Skeletal muscle tissue (tissue), 3 donors: ENCODE measurements at regions not wholly inside any gene's neighbourhood (a gene's known extent, or its start where the extent isn't known, plus 50 kb on each side); places are given as distances from the start of the nearest gene placed in this dataset.

Source experiments
- H3K27ac ChIP-seq: one replicate; pipeline ENCODE4 v1.7.0; 2013; ENCODE audit warnings: mild to moderate bottlenecking, low read depth, low read length, inconsistent platforms
- H3K27me3 ChIP-seq, 3 donors: one replicate each; pipeline ENCODE4 v1.7.0; 2013; ENCODE audit warnings: low read length in 3 of 3; ENCODE audit not compliant: control insufficient read depth in 3 of 3, insufficient read depth in 3 of 3
- H3K36me3 ChIP-seq, 3 donors: one replicate each; pipeline ENCODE4 v1.7.0; 2013; ENCODE audit warnings: low read length in 3 of 3; ENCODE audit not compliant: control insufficient read depth in 3 of 3, insufficient read depth in 3 of 3
- H3K4me1 ChIP-seq, 3 donors: one replicate each; pipeline ENCODE4 v1.7.0; 2013; ENCODE audit warnings: low read length in 3 of 3, mild to moderate bottlenecking in 3 of 3; ENCODE audit not compliant: control insufficient read depth in 3 of 3, insufficient read depth in 3 of 3
- H3K4me3 ChIP-seq, 3 donors: one replicate each; pipeline ENCODE4 v1.7.0; 2013; ENCODE audit warnings: low read length in 3 of 3
- H3K9ac ChIP-seq, 3 donors: one replicate each; pipeline ENCODE4 v1.7.0; 2013; ENCODE audit warnings: low read length in 3 of 3, mild to moderate bottlenecking in 3 of 3, moderate library complexity in 2 of 3, low read depth in 1 of 3
- H3K9me3 ChIP-seq, 3 donors: one replicate each; pipeline ENCODE4 v1.7.0; 2013; ENCODE audit warnings: low read length in 3 of 3; ENCODE audit not compliant: control insufficient read depth in 3 of 3
- donor health status: Osteomylitis.

- Histone ChIP-seq H3K4me3 (no peak overlapping the region), H3K4me1 (no peaks in the 10 kb centered on the region), H3K9me3 (no peaks in the 10 kb centered on the region), H3K9ac (no peak overlapping the region), H3K36me3 (no peaks in the 10 kb centered on the region), H3K27ac (no peak overlapping the region), H3K27me3 (peaks cover 4 to 26% (median 22%) of the 10 kb centered on the region in 3 donors)
Observed at GRCh38 chr10:123563994-123564393, 102.2 kb upstream of the GPR26 start.

- Histone ChIP-seq H3K27me3 (peaks cover 4 to 32% (median 28%) of the 10 kb centered on the region in 3 donors), H3K36me3 (no peaks in the 10 kb centered on the region), H3K4me3 (no peak overlapping the region), H3K4me1 (no peaks in the 10 kb centered on the region), H3K9me3 (no peaks in the 10 kb centered on the region), H3K27ac (no peak overlapping the region), H3K9ac (no peak overlapping the region)
Observed at GRCh38 chr10:123564631-123565030, 101.5 kb upstream of the GPR26 start.

- Histone ChIP-seq H3K4me3 (no peak overlapping the region), H3K4me1 (no peaks in the 10 kb centered on the region), H3K36me3 (no peaks in the 10 kb centered on the region), H3K9ac (no peak overlapping the region), H3K27ac (no peak overlapping the region), H3K27me3 (peaks cover 14 to 38% (median 35%) of the 10 kb centered on the region in 3 donors), H3K9me3 (no peaks in the 10 kb centered on the region)
Observed at GRCh38 chr10:123565691-123566660, 100.2 kb upstream of the GPR26 start.

GRCh38 chr10:123567984-123568739 lies 98.0 kb upstream of the GPR26 start:
- peaks cover 24 to 52% (median 44%) of the 10 kb centered on the region in 3 donors for H3K27me3 ChIP-seq
- H3K27ac ChIP-seq = no peak overlapping the region
- no peak overlapping the region for H3K9ac ChIP-seq
- no peaks in the 10 kb centered on the region for H3K36me3 ChIP-seq
- no peaks in the 10 kb centered on the region for H3K4me1 ChIP-seq
- no peaks in the 10 kb centered on the region for H3K9me3 ChIP-seq
- H3K4me3 ChIP-seq = no peak overlapping the region

GRCh38 chr10:123568751-123569150 lies 97.4 kb upstream of the GPR26 start:
- Histone ChIP-seq H3K9me3 (no peaks in the 10 kb centered on the region), H3K36me3 (no peaks in the 10 kb centered on the region), H3K27ac (no peak overlapping the region), H3K4me1 (no peaks in the 10 kb centered on the region), H3K9ac (no peak overlapping the region), H3K27me3 (peaks cover 26 to 55% (median 50%) of the 10 kb centered on the region in 3 donors), H3K4me3 (no peak overlapping the region)

GRCh38 chr10:123569436-123570035 lies 96.6 kb upstream of the GPR26 start:
- no peak overlapping the region for H3K27ac ChIP-seq
- no peak overlapping the region for H3K9ac ChIP-seq
- no peak overlapping the region for H3K4me3 ChIP-seq
- H3K4me1 ChIP-seq = no peaks in the 10 kb centered on the region
- H3K27me3 ChIP-seq = peaks cover 32 to 61% (median 55%) of the 10 kb centered on the region in 3 donors
- H3K9me3 ChIP-seq = no peaks in the 10 kb centered on the region
- no peaks in the 10 kb centered on the region for H3K36me3 ChIP-seq

- H3K36me3 ChIP-seq = no peaks in the 10 kb centered on the region
- no peak overlapping the region for H3K27ac ChIP-seq
- H3K9ac ChIP-seq = no peak overlapping the region
- H3K27me3 ChIP-seq = peaks cover 32 to 61% (median 55%) of the 10 kb centered on the region in 3 donors
- H3K9me3 ChIP-seq = no peaks in the 10 kb centered on the region
- H3K4me3 ChIP-seq = no peak overlapping the region
- no peaks in the 10 kb centered on the region for H3K4me1 ChIP-seq
Observed at GRCh38 chr10:123570051-123570897, 95.9 kb upstream of the GPR26 start.

- no peak overlapping the region for H3K9ac ChIP-seq
- H3K36me3 ChIP-seq = no peaks in the 10 kb centered on the region
- no peaks in the 10 kb centered on the region for H3K4me1 ChIP-seq
- no peak overlapping the region for H3K27ac ChIP-seq
- H3K4me3 ChIP-seq = no peak overlapping the region
- H3K27me3 ChIP-seq = peaks cover 32 to 61% (median 51%) of the 10 kb centered on the region in 3 donors
- H3K9me3 ChIP-seq = no peaks in the 10 kb centered on the region
Observed at GRCh38 chr10:123570898-123571515, 95.1 kb upstream of the GPR26 start.

- Histone ChIP-seq H3K9ac (no peak overlapping the region), H3K4me3 (no peak overlapping the region), H3K4me1 (no peaks in the 10 kb centered on the region), H3K9me3 (no peaks in the 10 kb centered on the region), H3K27me3 (peaks cover 32 to 65% (median 51%) of the 10 kb centered on the region in 3 donors), H3K36me3 (no peaks in the 10 kb centered on the region), H3K27ac (no peak overlapping the region)
Observed at GRCh38 chr10:123571978-123572377, 94.2 kb upstream of the GPR26 start.
